ENCODE measurements at regions not wholly inside any gene's neighbourhood (a gene's known extent, or its start where the extent isn't known, plus 50 kb on each side); places are given as distances from the start of the nearest gene placed in this dataset.
"Not testable (repeated sequence)": the region's sequence is repeated elsewhere in the genome, so short reads cannot be mapped to it uniquely, and the experiment has no call there.

- DNase-seq (ENCODE audit: low read depth), result no peak
Observed at GRCh38 chrX:84611843-84612636, 109.8 kb upstream of the HDX start.

- DNase-seq (ENCODE audit: low read depth), result no peak
Observed at GRCh38 chrX:84634201-84634782, 132.0 kb upstream of the HDX start.

GRCh38 chrX:84666086-84666485 is 163.8 kb upstream of the HDX start:
- no peak for DNase-seq (ENCODE audit: low read depth)

- no peak for DNase-seq (ENCODE audit: low read depth)
Observed at GRCh38 chrX:84690228-84690627, 188.0 kb upstream of the HDX start.

- DNase-seq (ENCODE audit: low read depth), result no peak
Observed at GRCh38 chrX:84709987-84710386, 207.7 kb upstream of the HDX start.

- no peak for DNase-seq (ENCODE audit: low read depth)
Observed at GRCh38 chrX:84710611-84711010, 208.4 kb upstream of the HDX start.

- DNase-seq (ENCODE audit: low read depth), result no peak
Observed at GRCh38 chrX:84712621-84713020, 210.4 kb upstream of the HDX start.

GRCh38 chrX:84715315-84715714 is 213.1 kb upstream of the HDX start:
- no peak for DNase-seq (ENCODE audit: low read depth)

GRCh38 chrX:84717343-84717742 is 215.1 kb upstream of the HDX start:
- no peak for DNase-seq (ENCODE audit: low read depth)

GRCh38 chrX:84721416-84721815 is 219.2 kb upstream of the HDX start:
- DNase-seq (ENCODE audit: low read depth), result no peak

GRCh38 chrX:84724576-84724975 is 222.3 kb upstream of the HDX start:
- DNase-seq (ENCODE audit: low read depth), result no peak

- no peak for DNase-seq (ENCODE audit: low read depth)
Observed at GRCh38 chrX:84729408-84729807, 227.2 kb upstream of the HDX start.

- peak; percentile 12 for DNase-seq (ENCODE audit: low read depth)
Observed at GRCh38 chrX:84729809-84730208, 227.6 kb upstream of the HDX start.

GRCh38 chrX:84735025-84735424 is 232.8 kb upstream of the HDX start:
- DNase-seq (ENCODE audit: low read depth), result no peak

GRCh38 chrX:84737471-84737871 is 235.2 kb upstream of the HDX start:
- no peak for DNase-seq (ENCODE audit: low read depth)

- DNase-seq (ENCODE audit: low read depth), result no peak
Observed at GRCh38 chrX:84747516-84747915, 245.3 kb upstream of the HDX start.

GRCh38 chrX:84748965-84749656 is 246.9 kb upstream of the HDX start:
- no peak for DNase-seq (ENCODE audit: low read depth)

- no peak for DNase-seq (ENCODE audit: low read depth)
Observed at GRCh38 chrX:84760560-84760959, 243.1 kb upstream of the APOOL start.

- no peak for DNase-seq (ENCODE audit: low read depth)
Observed at GRCh38 chrX:84796321-84796720, 207.4 kb upstream of the APOOL start.

GRCh38 chrX:84830836-84831235 is 172.8 kb upstream of the APOOL start:
- no peak for DNase-seq (ENCODE audit: low read depth)

GRCh38 chrX:84846541-84846940 is 157.1 kb upstream of the APOOL start:
- not testable (repeated sequence) for DNase-seq (ENCODE audit: low read depth)

- DNase-seq (ENCODE audit: low read depth), result not testable (repeated sequence)
Observed at GRCh38 chrX:84851183-84851582, 152.5 kb upstream of the APOOL start.

- not testable (repeated sequence) for DNase-seq (ENCODE audit: low read depth)
Observed at GRCh38 chrX:84856791-84857190, 146.9 kb upstream of the APOOL start.
